Common myeloid progenitor, CD34-positive (primary cell): ENCODE measurements at regions not wholly inside any gene's neighbourhood (a gene's known extent, or its start where the extent isn't known, plus 50 kb on each side); places are given as distances from the start of the nearest gene placed in this dataset.
A peak's percentile ranks its signal among the peaks of the same experiment; 100 is the strongest.

Experiments used
- CTCF ChIA-PET: fragments of 350-600 bp; sonication (Branson Sonifier 250); formaldehyde crosslinking; loops from one replicate; lab custom pipeline; 2021; ENCODE audit warnings: antibody characterized with exemption; lab: Charles Lee
- POLR2A ChIA-PET: fragments of 350-600 bp; sonication (Branson Sonifier 250); formaldehyde crosslinking; loops from one replicate; lab custom pipeline; 2021; ENCODE audit warnings: antibody characterized with exemption; lab: Charles Lee
- DNase-seq, 3 donors: peaks; one replicate each; pipeline versions ENCODE4 v3.0.0 to v3.0.0-alpha.2; 2013
- H3K27ac ChIP-seq, 2 experiments: 1 replicate in 1 of 2; 2 replicates in 1 of 2; pipeline ENCODE4 v1.7.0; 2013; ENCODE audit warnings: inconsistent platforms in 2 of 2, low read length in 2 of 2, mild to moderate bottlenecking in 2 of 2, low read depth in 1 of 2, moderate library complexity in 1 of 2; ENCODE audit not compliant: severe bottlenecking in 2 of 2, insufficient read depth in 1 of 2, poor library complexity in 1 of 2
- H3K27me3 ChIP-seq, 5 experiments: replicated peaks in 2 of 5; 1 replicate in 3 of 5; 2 replicates in 2 of 5; pipeline versions ENCODE4 v1.6.1 to v1.7.0; 2013; ENCODE audit warnings: low read length in 4 of 5, mild to moderate bottlenecking in 2 of 5, moderate library complexity in 2 of 5, inconsistent platforms in 1 of 5; ENCODE audit not compliant: insufficient read depth in 5 of 5, control insufficient read depth in 4 of 5
- H3K36me3 ChIP-seq, 4 experiments: 1 replicate in 2 of 4; 2 replicates in 2 of 4; pipeline versions ENCODE4 v1.6.1 to v1.7.0; 2013; ENCODE audit warnings: low read length in 3 of 4, control low read depth in 1 of 4, mild to moderate bottlenecking in 1 of 4; ENCODE audit not compliant: control insufficient read depth in 4 of 4, insufficient read depth in 4 of 4
- H3K4me1 ChIP-seq, 4 experiments: 1 replicate in 3 of 4; 2 replicates in 1 of 4; pipeline versions ENCODE4 v1.6.1 to v1.7.1; 2013; ENCODE audit warnings: low read length in 3 of 4, mild to moderate bottlenecking in 3 of 4, control low read depth in 1 of 4, inconsistent platforms in 1 of 4, moderate library complexity in 1 of 4; ENCODE audit not compliant: control insufficient read depth in 4 of 4, insufficient read depth in 4 of 4; ENCODE audit errors: control extremely low read depth in 1 of 4
- H3K4me3 ChIP-seq, 7 experiments: 1 replicate in 4 of 7; 2 replicates in 3 of 7; pipeline versions ENCODE4 v1.5.1 to v1.7.0; 2013; ENCODE audit warnings: mild to moderate bottlenecking in 7 of 7, low read length in 6 of 7, moderate library complexity in 6 of 7, inconsistent platforms in 2 of 7, low read depth in 2 of 7, control low read depth in 1 of 7; ENCODE audit not compliant: insufficient read depth in 4 of 7, control insufficient read depth in 1 of 7; ENCODE audit errors: extremely low read depth in 1 of 7
- H3K9me3 ChIP-seq, 5 experiments: 1 replicate in 4 of 5; 2 replicates in 1 of 5; pipeline versions ENCODE4 v1.6.1 to v1.7.1; 2013; ENCODE audit warnings: low read length in 4 of 5, mild to moderate bottlenecking in 2 of 5, inconsistent platforms in 1 of 5, low read depth in 1 of 5, moderate library complexity in 1 of 5; ENCODE audit not compliant: control insufficient read depth in 4 of 5, insufficient read depth in 2 of 5; ENCODE audit errors: control extremely low read depth in 1 of 5
- WGBS: methylation state at CpG from one replicate; pipeline ENCODE4 v1.1.5; 2013; ENCODE audit not compliant: insufficient coverage; 5-methylcytosine and 5-hydroxymethylcytosine counted together

- no peaks in the 10 kb centered on the region for H3K9me3 ChIP-seq
- WGBS, result 97% methylated on average over 3 of the region's 5 CpGs
- H3K36me3 ChIP-seq, result no peaks in the 10 kb centered on the region
- no peak for DNase-seq
- CTCF ChIA-PET, result no interaction called here
- POLR2A ChIA-PET, result no interaction called here
- H3K4me3 ChIP-seq, result no peak overlapping the region
- H3K27me3 ChIP-seq, result no peaks in the 10 kb centered on the region
- H3K4me1 ChIP-seq, result peaks cover 0 to 19% (median 12%) of the 10 kb centered on the region in 4 experiments
- H3K27ac ChIP-seq, result no peak overlapping the region
These were observed 58.3 kb upstream of the LYST start for GRCh38 chr1:235925016-235925415.

GRCh38 chr1:235923466-235924021 is 56.8 kb upstream of the LYST start:
- POLR2A ChIA-PET, result no interaction called here
- Histone ChIP-seq H3K9me3 (no peaks in the 10 kb centered on the region), H3K27ac (no peak overlapping the region), H3K4me3 (peak overlapping the region in 1 of 7 experiments; percentile 27), H3K27me3 (no peaks in the 10 kb centered on the region), H3K36me3 (no peaks in the 10 kb centered on the region), H3K4me1 (peaks cover 0 to 25% (median 15%) of the 10 kb centered on the region in 4 experiments)
- peak in 2 of 3 donors; percentile 68 to 79 for DNase-seq
- WGBS, result 31% methylated on average over 4 of the region's 6 CpGs
- CTCF ChIA-PET, result interaction anchor here (0.6 to 1.4 kb wide), 5 partner anchors 14 to 48 kb away, joined by 3 to 6 read pairs (median 4); no protein-coding TSS in a partner anchor

- 80% methylated on average over 5 of the region's 12 CpGs for WGBS
- ChIA-PET POLR2A (no interaction called here), CTCF (interaction anchor here (1.2 kb wide), 1 partner anchor 8 kb away, joined by 3 read pairs; no protein-coding TSS in a partner anchor)
- no peak overlapping the region for H3K27ac ChIP-seq
- peaks cover 5 to 46% (median 26%) of the 10 kb centered on the region in 4 experiments for H3K4me1 ChIP-seq
- no peak for DNase-seq
- H3K27me3 ChIP-seq, result no peaks in the 10 kb centered on the region
- H3K4me3 ChIP-seq, result no peak overlapping the region
- no peaks in the 10 kb centered on the region for H3K36me3 ChIP-seq
- no peaks in the 10 kb centered on the region for H3K9me3 ChIP-seq
These were observed 54.1 kb upstream of the LYST start for GRCh38 chr1:235920596-235921375.

DNA sequence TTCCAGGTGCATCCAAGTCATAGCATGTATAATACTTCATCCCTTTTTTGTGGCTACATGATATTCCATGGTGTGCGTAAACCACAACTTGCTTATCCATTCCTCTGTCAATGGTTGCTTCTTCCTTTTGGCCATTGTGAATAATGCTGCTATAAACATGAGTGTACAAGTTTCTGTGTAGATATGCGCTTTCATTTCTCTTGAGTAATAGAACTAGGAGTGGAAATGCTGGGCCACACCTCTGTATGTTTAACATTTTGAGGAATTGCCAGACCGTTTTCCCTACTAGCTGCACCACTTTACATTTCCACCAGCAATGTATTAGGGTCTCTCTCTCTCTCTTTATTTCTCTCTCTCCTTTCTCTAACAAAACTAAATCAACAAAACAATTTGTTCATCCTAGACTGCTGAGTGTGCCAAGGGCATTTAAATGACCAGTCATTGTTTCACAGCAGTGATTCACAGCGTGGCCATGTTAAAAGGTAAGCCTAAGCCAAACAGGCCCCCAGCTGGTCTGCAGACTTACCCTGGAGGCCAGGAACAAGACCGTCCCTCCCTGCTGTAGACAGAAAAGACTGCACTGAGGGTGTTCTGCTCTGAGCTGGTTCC is 53.2 kb upstream of the LYST start:
- ChIA-PET POLR2A (no interaction called here), CTCF (interaction anchor here (1.2 to 1.7 kb wide), 2 partner anchors 9 to 13 kb away, joined by 3 to 6 read pairs; no protein-coding TSS in a partner anchor)
- Histone ChIP-seq H3K4me3 (no peak overlapping the region), H3K4me1 (peaks cover 5 to 46% (median 26%) of the 10 kb centered on the region in 4 experiments), H3K9me3 (no peaks in the 10 kb centered on the region), H3K36me3 (no peaks in the 10 kb centered on the region), H3K27ac (no peak overlapping the region), H3K27me3 (no peaks in the 10 kb centered on the region)
- WGBS, result 96% methylated on average over 2 of the region's 5 CpGs
- no peak for DNase-seq

GRCh38 chr1:235919127-235919832 is 52.6 kb upstream of the LYST start:
- peak in 1 of 3 donors; percentile 29 for DNase-seq
- POLR2A ChIA-PET, result interaction anchor here (0.7 kb wide), 1 partner anchor 107 kb away, joined by 4 read pairs; no protein-coding TSS in a partner anchor
- no peaks in the 10 kb centered on the region for H3K36me3 ChIP-seq
- H3K4me3 ChIP-seq, result no peak overlapping the region
- no peaks in the 10 kb centered on the region for H3K9me3 ChIP-seq
- 86% methylated on average over 9 of the region's 12 CpGs for WGBS
- CTCF ChIA-PET, result interaction anchor here (0.6 to 2.7 kb wide), 5 partner anchors 9 to 53 kb away, joined by 3 to 8 read pairs (median 4); partner anchors contain the start of gene LYST
- peaks cover 5 to 43% (median 24%) of the 10 kb centered on the region in 4 experiments for H3K4me1 ChIP-seq
- no peak overlapping the region for H3K27ac ChIP-seq
- no peaks in the 10 kb centered on the region for H3K27me3 ChIP-seq

- H3K9me3 ChIP-seq, result no peaks in the 10 kb centered on the region
- POLR2A ChIA-PET, result interaction anchor here (0.7 kb wide), 1 partner anchor 108 kb away, joined by 4 read pairs; no protein-coding TSS in a partner anchor
- 83% methylated on average over 3 of the region's 5 CpGs for WGBS
- H3K27ac ChIP-seq, result no peak overlapping the region
- H3K4me3 ChIP-seq, result no peak overlapping the region
- H3K27me3 ChIP-seq, result no peaks in the 10 kb centered on the region
- DNase-seq, result no peak
- H3K4me1 ChIP-seq, result peaks cover 5 to 35% (median 16%) of the 10 kb centered on the region in 4 experiments
- CTCF ChIA-PET, result interaction anchor here (0.9 to 2.7 kb wide), 4 partner anchors 10 to 52 kb away, joined by 3 to 8 read pairs (median 5); partner anchors contain the start of gene LYST
- no peaks in the 10 kb centered on the region for H3K36me3 ChIP-seq
These were observed 51.8 kb upstream of the LYST start for GRCh38 chr1:235918465-235918864.
